ENCODE measurements at regions not wholly inside any gene's neighbourhood (a gene's known extent, or its start where the extent isn't known, plus 50 kb on each side); places are given as distances from the start of the nearest gene placed in this dataset.

DNA sequence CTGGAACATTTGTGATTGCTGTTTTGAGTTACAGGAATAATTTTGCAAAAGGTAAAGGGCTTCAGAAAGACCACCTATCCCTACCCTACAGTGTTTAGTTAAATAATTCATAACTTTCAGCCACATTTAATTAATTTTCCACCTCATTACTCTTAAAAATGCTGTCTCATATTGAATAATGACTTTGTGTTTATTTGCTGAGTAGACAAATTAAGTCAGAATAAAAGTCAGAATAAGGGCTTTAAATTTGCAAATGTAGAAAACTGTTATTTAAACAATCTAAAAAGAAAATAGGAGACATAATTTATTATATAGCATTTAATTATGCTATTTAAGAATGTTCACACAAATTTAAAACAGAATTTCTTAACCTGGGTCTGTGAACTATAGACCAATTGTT lies 293.7 kb upstream of the RIMS1 start:
- Histone ChIP-seq H3K27me3 (no peaks in the 10 kb centered on the region), H3K9me3 (no peaks in the 10 kb centered on the region), H3K27ac (no peak overlapping the region), H3K4me1 (no peaks in the 10 kb centered on the region), H3K4me3 (no peak overlapping the region), H3K36me3 (no peaks in the 10 kb centered on the region)
- no peak for TF ChIP-seq EP300 (IDR thresholded peaks at IDR 0.05)
- TF ChIP-seq POLR2A (IDR thresholded peaks at IDR 0.05): no peak
- TF ChIP-seq, protein P1, sequence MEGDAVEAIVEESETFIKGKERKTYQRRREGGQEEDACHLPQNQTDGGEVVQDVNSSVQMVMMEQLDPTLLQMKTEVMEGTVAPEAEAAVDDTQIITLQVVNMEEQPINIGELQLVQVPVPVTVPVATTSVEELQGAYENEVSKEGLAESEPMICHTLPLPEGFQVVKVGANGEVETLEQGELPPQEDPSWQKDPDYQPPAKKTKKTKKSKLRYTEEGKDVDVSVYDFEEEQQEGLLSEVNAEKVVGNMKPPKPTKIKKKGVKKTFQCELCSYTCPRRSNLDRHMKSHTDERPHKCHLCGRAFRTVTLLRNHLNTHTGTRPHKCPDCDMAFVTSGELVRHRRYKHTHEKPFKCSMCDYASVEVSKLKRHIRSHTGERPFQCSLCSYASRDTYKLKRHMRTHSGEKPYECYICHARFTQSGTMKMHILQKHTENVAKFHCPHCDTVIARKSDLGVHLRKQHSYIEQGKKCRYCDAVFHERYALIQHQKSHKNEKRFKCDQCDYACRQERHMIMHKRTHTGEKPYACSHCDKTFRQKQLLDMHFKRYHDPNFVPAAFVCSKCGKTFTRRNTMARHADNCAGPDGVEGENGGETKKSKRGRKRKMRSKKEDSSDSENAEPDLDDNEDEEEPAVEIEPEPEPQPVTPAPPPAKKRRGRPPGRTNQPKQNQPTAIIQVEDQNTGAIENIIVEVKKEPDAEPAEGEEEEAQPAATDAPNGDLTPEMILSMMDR (IDR thresholded peaks at IDR 0.05): no peak
- DNase-seq (ENCODE audit: low spot score in 2 of 2): no peak

DNA sequence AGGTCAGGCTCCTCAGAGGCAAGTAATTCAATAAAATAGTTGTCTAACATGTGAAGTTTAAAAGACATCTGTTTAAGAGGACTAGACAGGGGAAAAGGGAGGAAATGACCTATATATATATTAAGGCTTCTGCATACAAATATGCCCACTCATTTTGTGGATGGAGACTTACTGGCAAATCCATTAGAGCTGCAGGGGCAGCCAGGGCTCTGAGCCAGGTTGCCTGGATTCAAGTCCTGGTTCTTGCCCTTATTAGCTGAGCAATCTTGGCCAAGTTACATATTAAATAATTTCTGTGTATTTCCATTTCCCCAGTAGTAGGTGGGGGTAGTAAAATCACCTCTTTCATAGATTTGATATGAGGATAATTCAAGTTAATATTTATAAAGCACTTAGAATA lies 287.0 kb upstream of the RIMS1 start:
- Histone ChIP-seq H3K4me1 (peaks cover 0 to 11% (median 2%) of the 10 kb centered on the region in 4 donors), H3K9me3 (no peaks in the 10 kb centered on the region), H3K4me3 (no peak overlapping the region), H3K27me3 (no peaks in the 10 kb centered on the region), H3K27ac (no peak overlapping the region), H3K36me3 (no peaks in the 10 kb centered on the region)
- no peak for TF ChIP-seq EP300 (IDR thresholded peaks at IDR 0.05)
- TF ChIP-seq POLR2A (IDR thresholded peaks at IDR 0.05): no peak
- TF ChIP-seq, protein P1 (IDR thresholded peaks at IDR 0.05): no peak
- DNase-seq (ENCODE audit: low spot score in 2 of 2): no peak

DNA sequence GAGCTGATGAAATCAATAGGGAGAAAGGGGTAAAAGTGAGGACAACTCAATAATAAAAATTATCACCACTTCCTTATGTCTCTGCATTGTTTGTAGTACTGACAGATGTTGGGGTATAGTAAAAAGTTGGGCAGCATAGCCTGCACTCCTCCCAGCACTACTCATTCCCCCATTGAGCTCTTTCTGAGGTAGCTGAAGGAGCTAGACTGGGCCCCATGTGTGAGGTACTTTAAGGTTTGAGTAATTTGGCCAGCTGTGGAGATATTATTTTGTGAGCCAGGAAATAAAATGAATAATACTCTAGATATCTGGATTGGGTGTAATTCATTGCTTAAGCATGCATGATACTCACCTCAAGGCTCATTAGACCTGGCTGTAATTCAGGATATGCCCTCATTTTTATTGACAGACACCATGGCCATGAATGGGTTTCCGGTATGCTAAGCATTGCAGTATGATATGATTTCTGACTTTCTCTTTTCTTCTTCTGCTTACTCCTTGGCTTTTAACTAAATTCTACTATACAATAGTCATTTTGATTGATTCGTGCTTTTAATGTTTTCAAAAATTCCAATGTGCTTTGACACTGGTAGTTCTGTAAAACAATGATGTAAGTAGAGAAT lies 283.9 kb upstream of the RIMS1 start:
- Histone ChIP-seq H3K4me3 (no peak overlapping the region), H3K4me1 (peaks cover 0 to 11% (median 2%) of the 10 kb centered on the region in 4 donors), H3K27ac (no peak overlapping the region), H3K9me3 (no peaks in the 10 kb centered on the region), H3K27me3 (no peaks in the 10 kb centered on the region), H3K36me3 (no peaks in the 10 kb centered on the region)
- 42 to 57% methylated on average over 2 of the region's 2 CpGs for WGBS, 2 donors
- no peak for DNase-seq (ENCODE audit: low spot score in 2 of 2)
- TF ChIP-seq, protein P1 (IDR thresholded peaks at IDR 0.05): no peak
- TF ChIP-seq POLR2A (IDR thresholded peaks at IDR 0.05) (no peak), EP300 (IDR thresholded peaks at IDR 0.05) (no peak)

DNA sequence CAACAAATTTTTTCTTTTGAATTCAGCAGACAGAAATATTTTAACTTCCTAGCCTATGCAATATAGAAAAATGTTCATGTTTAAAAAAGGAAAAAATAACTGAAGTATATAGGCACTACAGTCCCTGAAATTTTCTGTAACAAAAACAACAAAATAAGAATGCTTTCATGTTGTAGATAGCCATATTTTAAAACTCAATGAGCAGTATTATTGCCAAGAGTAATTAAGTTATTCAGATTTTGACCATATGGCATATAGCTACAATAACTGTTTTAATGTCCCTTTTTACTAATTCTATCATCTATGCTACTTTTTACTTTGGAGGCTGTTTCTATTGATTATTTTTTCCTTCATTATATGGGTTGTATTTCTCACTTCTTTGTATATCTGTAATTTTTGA lies 283.3 kb upstream of the RIMS1 start:
- TF ChIP-seq POLR2A (IDR thresholded peaks at IDR 0.05): no peak
- TF ChIP-seq, protein P1 (IDR thresholded peaks at IDR 0.05): no peak
- TF ChIP-seq EP300 (IDR thresholded peaks at IDR 0.05): no peak
- no peak for DNase-seq (ENCODE audit: low spot score in 2 of 2)
- peaks cover 0 to 10% (median 2%) of the 10 kb centered on the region in 4 donors for H3K4me1 ChIP-seq

DNA sequence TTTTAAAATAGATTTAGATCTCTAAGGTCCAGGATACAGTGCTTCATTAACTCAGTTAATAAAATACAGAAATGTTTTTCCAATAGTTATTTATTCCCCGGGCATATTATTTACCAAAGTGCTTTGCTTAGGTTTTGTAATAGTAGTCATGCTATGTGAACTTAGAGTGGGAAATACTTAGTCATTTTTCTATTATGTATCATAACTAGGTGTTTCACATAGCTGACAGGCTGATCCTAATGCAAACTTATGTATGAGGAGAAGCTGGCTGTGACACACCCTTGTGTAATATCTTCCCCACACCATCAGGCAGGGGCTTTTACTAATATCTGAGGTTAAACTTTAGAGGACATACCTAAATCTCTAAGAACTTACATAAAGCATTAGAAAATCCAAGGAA lies 277.7 kb upstream of the RIMS1 start:
- Histone ChIP-seq H3K4me3 (no peak overlapping the region), H3K36me3 (no peaks in the 10 kb centered on the region), H3K9me3 (no peaks in the 10 kb centered on the region), H3K4me1 (no peaks in the 10 kb centered on the region), H3K27ac (no peak overlapping the region), H3K27me3 (no peaks in the 10 kb centered on the region)
- WGBS, 2 donors: 93 to 100% methylated on average over 1 of the region's 1 CpG
- TF ChIP-seq, protein P1 (IDR thresholded peaks at IDR 0.05): no peak
- TF ChIP-seq EP300 (IDR thresholded peaks at IDR 0.05) (no peak), POLR2A (IDR thresholded peaks at IDR 0.05) (no peak)
- DNase-seq (ENCODE audit: low spot score in 2 of 2): no peak

More for the DNA sequence above, 283.3 kb upstream of the RIMS1 start:
- no peak overlapping the region for H3K27ac ChIP-seq
- no peaks in the 10 kb centered on the region for H3K36me3 ChIP-seq
- no peak overlapping the region for H3K4me3 ChIP-seq
- H3K9me3 ChIP-seq: no peaks in the 10 kb centered on the region
- no peaks in the 10 kb centered on the region for H3K27me3 ChIP-seq
